HG02678 (cell line): ENCODE measurements at regions not wholly inside any gene's neighbourhood (a gene's known extent, or its start where the extent isn't known, plus 50 kb on each side); places are given as distances from the start of the nearest gene placed in this dataset.
"Not testable (repeated sequence)": the region's sequence is repeated elsewhere in the genome, so short reads cannot be mapped to it uniquely, and the experiment has no call there.

Source experiments
- ATAC-seq: cut with Tn5 transposase; IDR thresholded peaks from one replicate; pipeline ENCODE4 v1.9.1; 2021; ENCODE audit warnings: mild to moderate bottlenecking, moderate library complexity; ENCODE audit not compliant: unreplicated experiment

- ATAC-seq, result no peak
Measured at GRCh38 chr4:160386846-160387245, 1284.0 kb downstream of the RAPGEF2 start.

DNA sequence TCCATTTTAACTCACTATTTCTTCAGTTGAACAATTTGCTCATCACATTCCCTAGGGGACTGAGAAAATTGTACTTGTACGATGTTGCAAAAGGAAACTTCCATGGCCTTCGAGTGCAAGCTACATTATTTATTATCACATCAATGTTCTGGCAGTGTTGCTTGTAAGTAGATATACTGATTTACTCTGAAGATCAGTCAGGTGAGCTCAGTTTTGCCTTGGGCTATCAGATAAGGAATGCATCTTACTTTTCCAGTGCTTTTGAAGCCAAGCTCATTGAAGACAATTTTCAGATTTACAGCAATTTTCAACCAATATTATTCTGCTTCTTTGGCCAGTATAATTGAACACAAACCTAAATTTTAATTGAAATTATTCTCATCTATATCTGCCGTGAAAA, 1296.9 kb downstream of the RAPGEF2 start:
- no peak for ATAC-seq

- no peak for ATAC-seq
Measured at GRCh38 chr4:160403081-160403480, 1300.2 kb downstream of the RAPGEF2 start.

- no peak for ATAC-seq
Measured at GRCh38 chr4:160406263-160406825, 1303.5 kb downstream of the RAPGEF2 start.

- no peak for ATAC-seq
Measured at GRCh38 chr4:160414496-160414895, 1311.6 kb downstream of the RAPGEF2 start.

DNA sequence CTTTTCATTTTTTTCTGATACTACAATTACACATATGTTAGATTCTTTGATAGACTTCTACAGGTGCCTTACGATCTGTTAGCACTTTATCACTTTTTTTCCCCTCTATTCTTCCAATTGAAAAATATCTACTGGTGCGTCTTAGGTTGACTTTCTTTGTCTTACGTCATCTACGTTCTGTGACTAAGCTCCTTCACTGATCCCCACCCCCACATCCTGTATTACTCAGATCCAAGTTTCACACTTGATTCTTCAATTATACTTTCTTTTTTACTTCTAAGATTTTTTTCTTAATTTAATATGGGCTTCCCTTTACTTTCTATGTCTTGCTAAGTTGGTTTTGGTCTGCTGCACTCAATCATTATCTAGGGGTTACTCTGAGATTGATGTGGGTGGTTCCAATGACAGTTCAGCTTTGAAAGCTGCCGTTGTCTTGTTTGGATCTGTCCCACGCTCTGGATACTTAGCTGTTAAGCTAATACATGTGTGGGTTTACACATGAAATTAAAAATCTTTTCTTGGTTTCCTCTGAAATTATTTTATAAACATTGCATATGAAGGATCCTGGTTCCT, 1321.1 kb downstream of the RAPGEF2 start:
- no peak for ATAC-seq

DNA sequence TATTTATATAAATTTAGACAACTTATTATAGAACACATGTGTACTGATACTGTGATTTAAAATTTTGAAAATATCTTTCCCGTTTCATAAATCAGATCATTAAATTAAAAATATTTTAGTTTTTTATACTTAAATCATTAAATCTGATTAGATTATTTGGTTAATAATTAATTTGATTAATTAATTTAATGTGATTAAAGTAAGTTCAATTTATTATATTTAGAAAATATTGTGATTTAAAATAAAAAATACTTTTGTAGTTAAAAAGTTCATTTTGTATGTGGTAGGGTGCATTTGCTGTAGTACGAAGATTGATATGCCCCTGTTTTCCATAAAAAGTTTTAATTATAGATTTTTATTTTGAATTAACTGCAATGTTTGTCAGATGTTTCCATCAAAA, 1323.4 kb downstream of the RAPGEF2 start:
- ATAC-seq, result no peak

GRCh38 chr4:160450876-160451275, 1348.0 kb downstream of the RAPGEF2 start:
- no peak for ATAC-seq

GRCh38 chr4:160481696-160482690, 1379.1 kb downstream of the RAPGEF2 start:
- not testable (repeated sequence) for ATAC-seq

- ATAC-seq, result no peak
Measured at GRCh38 chr4:160485071-160485687, 1382.3 kb downstream of the RAPGEF2 start.

- no peak for ATAC-seq
Measured at GRCh38 chr4:160492181-160492580, 1389.3 kb downstream of the RAPGEF2 start.

DNA sequence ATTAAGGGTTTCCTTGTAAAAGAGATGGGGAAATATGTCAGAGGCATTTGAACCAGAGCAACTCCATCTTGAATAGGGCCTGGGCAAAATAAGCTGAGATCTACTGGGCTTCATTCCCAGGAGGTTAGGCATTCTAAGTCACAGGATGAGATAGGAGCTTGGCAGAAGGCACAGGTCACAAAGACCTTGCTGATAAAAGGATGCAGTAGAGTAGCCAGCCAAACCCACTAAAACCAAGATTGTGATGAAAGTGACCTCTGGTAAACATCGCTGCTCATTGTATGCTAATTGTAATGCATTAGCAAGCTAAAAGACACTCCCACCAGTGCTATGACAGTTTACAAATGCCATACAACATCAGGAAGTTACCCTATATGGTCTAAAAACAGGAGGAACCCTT, 1390.3 kb downstream of the RAPGEF2 start:
- ATAC-seq, result no peak

GRCh38 chr4:160495356-160495755, 1392.5 kb downstream of the RAPGEF2 start:
- ATAC-seq, result no peak

DNA sequence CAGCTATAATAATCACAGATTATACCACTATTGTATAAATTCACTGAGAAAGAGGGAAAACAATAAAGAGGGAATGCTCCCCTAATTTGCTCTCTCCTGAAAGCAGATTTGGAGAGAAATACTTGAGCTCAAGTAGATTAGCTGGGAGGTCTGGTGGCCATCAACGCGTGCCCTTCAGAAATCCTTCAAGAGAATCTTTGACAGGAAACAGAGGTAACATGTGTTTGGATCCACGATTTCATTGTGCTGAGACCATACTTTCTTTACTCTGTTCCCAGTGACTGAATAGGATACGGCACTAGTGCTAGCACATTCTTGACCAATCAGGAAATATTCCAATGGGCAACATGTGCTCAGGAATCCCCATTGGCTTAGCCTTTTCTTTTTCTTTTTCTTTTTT, 1395.3 kb downstream of the RAPGEF2 start:
- no peak for ATAC-seq

GRCh38 chr4:160505724-160506123, 1402.8 kb downstream of the RAPGEF2 start:
- ATAC-seq, result no peak

DNA sequence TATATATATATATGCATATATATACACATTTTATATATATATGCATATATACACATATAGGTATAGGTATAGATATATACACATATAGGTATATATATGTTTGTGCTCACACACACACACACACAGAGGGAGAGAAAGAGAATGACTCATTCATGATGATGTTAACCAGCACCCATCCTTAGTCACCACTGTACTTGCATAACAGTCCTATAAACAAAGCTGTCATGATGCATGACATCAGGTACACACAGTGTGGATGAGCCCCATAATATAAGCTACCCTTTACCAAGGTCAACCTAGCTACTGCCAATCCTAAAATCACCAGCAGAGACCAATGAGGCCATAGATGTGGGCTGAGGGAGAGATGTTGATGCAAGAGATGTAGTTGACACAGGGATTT, 1408.0 kb downstream of the RAPGEF2 start:
- no peak for ATAC-seq

GRCh38 chr4:160514126-160514525, 1411.2 kb downstream of the RAPGEF2 start:
- ATAC-seq, result no peak

DNA sequence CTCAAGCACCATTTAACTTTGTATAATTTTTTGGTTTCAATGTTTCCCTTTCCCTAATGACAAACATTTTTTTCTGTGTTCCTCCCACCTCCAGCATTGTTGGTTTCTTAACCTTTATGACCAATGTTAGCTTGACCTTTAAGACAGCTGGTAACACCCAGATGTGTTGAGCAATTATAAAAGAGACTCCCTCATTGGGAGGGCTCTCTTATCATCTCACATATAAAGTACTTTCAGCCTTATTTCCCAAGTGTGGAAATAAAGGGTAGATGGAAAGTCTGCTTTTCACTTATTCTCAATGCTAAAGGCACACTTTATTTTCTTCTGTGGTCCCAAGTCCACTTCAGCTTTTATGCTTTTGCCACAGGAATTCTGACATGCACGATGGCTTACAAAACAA, 1420.4 kb downstream of the RAPGEF2 start:
- ATAC-seq, result no peak

GRCh38 chr4:160537681-160538080, 1434.8 kb downstream of the RAPGEF2 start:
- no peak for ATAC-seq

DNA sequence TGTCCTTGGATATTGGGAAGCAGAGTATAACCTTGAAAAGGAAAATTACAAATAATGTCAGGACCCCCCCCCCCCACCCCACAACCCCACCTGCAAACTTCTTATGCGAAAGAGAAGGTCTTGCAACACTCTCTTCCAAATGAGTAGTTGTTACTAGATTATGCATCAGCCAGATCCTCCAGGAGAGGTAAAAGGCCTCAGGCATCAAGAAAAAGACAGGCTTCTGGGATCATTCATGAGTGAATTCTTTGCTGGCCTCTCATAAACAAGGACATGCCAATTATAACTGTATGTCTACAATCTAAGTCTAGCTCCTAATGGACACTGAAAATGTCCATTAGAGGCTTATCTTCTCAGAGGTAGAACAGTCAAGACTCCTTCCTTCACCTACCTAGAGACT, 1443.3 kb downstream of the RAPGEF2 start:
- no peak for ATAC-seq

- not testable (repeated sequence) for ATAC-seq
Measured at GRCh38 chr4:160549951-160550519, 1447.2 kb downstream of the RAPGEF2 start.
